Lower lobe of right lung (tissue), 2 donors: ENCODE measurements at regions not wholly inside any gene's neighbourhood (a gene's known extent, or its start where the extent isn't known, plus 50 kb on each side); places are given as distances from the start of the nearest gene placed in this dataset.

ENCODE experiments used
- ATAC-seq, 2 donors: fragments of 200-7000 bp; cut with Tn5 transposase; one replicate each; pipeline ENCODE4 v1.9.1; 2020 to 2022; ENCODE audit warnings: mild to moderate bottlenecking in 2 of 2, moderate library complexity in 2 of 2
- DNase-seq: peaks from one replicate; pipeline ENCODE4 v3.0.0-alpha.2; 2020
- H3K27ac ChIP-seq: fragments of 200-600 bp; one replicate; pipeline ENCODE4 v1.8.0; 2022
- H3K27me3 ChIP-seq: fragments of 200-600 bp; one replicate; pipeline ENCODE4 v1.8.0; 2022; ENCODE audit warnings: low read depth
- H3K36me3 ChIP-seq: fragments of 200-600 bp; one replicate; pipeline ENCODE4 v1.8.0; 2022; ENCODE audit warnings: mild to moderate bottlenecking
- H3K4me1 ChIP-seq: fragments of 200-600 bp; one replicate; pipeline ENCODE4 v1.8.0; 2022
- H3K4me3 ChIP-seq: fragments of 200-600 bp; one replicate; pipeline ENCODE4 v1.8.0; 2022; ENCODE audit warnings: mild to moderate bottlenecking
- H3K9me3 ChIP-seq: fragments of 200-600 bp; one replicate; pipeline ENCODE4 v1.8.0; 2022
- intact Hi-C: fragments of 100-400 bp; cut with DNase I; formaldehyde crosslinking; loops from one replicate; pipeline ENCODE4 v1.11.0; 2022
- TF ChIP-seq, protein P1 (sequence below): fragments of 200-600 bp; IDR thresholded peaks from one replicate; pipeline ENCODE4 v1.8.0; 2022; ENCODE audit warnings: antibody characterized with exemption, mild to moderate bottlenecking
- donor health status: DM: no; HTN: yes; CAD: no; lungs with severe emphysema.

DNA sequence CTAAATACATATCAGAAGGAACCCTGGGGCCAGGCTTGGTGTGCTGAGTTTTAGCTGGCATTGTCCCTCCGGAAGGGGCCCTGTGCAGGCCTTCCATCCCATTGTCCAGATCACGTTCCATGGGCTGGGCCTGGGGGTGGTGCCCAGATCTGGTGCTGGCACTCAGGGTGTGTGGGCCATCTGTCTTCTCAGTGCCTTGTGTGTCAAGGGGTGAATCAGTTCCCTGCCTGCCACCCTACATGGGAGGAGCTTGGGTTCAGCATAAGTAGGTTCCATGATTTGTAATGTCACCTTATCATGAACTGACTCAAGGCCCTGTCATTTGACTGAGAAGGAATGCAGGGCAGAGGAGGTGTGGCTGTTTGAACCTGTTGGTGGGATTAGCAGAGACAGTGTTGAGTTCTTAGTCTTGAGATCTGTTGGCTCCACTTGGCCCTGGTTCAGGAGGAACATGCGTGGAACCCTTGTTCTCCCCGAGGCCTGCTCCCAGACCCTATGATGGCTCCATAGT, 176.8 kb downstream of the MACROH2A1 start:
- no peak overlapping the region for H3K27ac ChIP-seq
- H3K9me3 ChIP-seq, result no peaks in the 10 kb centered on the region
- ATAC-seq (no peak), DNase-seq (no peak)
- no peaks in the 10 kb centered on the region for H3K27me3 ChIP-seq
- H3K4me1 ChIP-seq, result no peaks in the 10 kb centered on the region
- intact Hi-C loops, result no loop called here
- no peak overlapping the region for H3K4me3 ChIP-seq
- TF ChIP-seq, protein P1, sequence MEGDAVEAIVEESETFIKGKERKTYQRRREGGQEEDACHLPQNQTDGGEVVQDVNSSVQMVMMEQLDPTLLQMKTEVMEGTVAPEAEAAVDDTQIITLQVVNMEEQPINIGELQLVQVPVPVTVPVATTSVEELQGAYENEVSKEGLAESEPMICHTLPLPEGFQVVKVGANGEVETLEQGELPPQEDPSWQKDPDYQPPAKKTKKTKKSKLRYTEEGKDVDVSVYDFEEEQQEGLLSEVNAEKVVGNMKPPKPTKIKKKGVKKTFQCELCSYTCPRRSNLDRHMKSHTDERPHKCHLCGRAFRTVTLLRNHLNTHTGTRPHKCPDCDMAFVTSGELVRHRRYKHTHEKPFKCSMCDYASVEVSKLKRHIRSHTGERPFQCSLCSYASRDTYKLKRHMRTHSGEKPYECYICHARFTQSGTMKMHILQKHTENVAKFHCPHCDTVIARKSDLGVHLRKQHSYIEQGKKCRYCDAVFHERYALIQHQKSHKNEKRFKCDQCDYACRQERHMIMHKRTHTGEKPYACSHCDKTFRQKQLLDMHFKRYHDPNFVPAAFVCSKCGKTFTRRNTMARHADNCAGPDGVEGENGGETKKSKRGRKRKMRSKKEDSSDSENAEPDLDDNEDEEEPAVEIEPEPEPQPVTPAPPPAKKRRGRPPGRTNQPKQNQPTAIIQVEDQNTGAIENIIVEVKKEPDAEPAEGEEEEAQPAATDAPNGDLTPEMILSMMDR, result no peak
- no peaks in the 10 kb centered on the region for H3K36me3 ChIP-seq

DNA sequence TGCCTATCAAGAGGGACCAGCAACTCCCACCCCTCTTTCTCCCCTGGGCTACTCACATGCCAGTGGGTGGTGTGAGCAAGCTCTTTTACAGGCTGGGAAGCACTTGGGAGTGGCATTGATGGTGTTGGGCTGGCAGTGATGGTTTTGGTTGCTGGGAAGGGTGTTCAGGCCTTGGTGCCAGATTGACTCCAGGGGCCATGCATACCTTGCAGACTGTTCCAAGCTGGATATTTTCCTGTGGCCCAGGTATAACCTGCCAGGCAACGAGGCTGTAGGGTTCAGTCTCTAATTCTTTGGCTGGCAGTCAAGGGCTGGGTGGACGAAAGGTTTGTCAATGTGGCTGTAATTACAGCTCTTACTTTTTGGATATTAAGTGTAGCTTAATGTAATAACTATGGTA, 177.3 kb downstream of the MACROH2A1 start:
- TF ChIP-seq, protein P1, result no peak
- ATAC-seq (no peak), DNase-seq (no peak)

DNA sequence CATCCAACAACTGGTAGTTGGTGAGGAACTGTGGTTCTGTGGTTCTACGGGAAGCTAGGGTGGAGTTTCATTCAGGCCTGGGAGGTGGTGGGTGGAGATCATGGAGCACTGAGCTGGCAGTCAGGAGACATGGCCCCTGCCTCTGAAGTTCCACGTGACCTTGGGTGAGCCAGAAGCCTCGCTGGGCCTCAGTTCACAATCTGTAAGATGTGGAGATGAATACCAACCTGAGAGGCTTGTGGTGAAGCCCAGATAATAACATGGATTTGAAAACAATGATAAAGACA, 177.9 kb downstream of the MACROH2A1 start:
- intact Hi-C loops, result no loop called here
- no peak overlapping the region for H3K27ac ChIP-seq
- DNase-seq (no peak), ATAC-seq (no peak)
- H3K36me3 ChIP-seq, result no peaks in the 10 kb centered on the region
- no peaks in the 10 kb centered on the region for H3K27me3 ChIP-seq
- TF ChIP-seq, protein P1, result no peak
- no peaks in the 10 kb centered on the region for H3K4me1 ChIP-seq
- H3K9me3 ChIP-seq, result no peaks in the 10 kb centered on the region
- no peak overlapping the region for H3K4me3 ChIP-seq

More for the DNA sequence above, 177.3 kb downstream of the MACROH2A1 start:
- no peaks in the 10 kb centered on the region for H3K27me3 ChIP-seq
- no peaks in the 10 kb centered on the region for H3K36me3 ChIP-seq
- intact Hi-C loops, result no loop called here
- no peak overlapping the region for H3K4me3 ChIP-seq
- no peaks in the 10 kb centered on the region for H3K4me1 ChIP-seq
- no peaks in the 10 kb centered on the region for H3K9me3 ChIP-seq
- no peak overlapping the region for H3K27ac ChIP-seq

DNA sequence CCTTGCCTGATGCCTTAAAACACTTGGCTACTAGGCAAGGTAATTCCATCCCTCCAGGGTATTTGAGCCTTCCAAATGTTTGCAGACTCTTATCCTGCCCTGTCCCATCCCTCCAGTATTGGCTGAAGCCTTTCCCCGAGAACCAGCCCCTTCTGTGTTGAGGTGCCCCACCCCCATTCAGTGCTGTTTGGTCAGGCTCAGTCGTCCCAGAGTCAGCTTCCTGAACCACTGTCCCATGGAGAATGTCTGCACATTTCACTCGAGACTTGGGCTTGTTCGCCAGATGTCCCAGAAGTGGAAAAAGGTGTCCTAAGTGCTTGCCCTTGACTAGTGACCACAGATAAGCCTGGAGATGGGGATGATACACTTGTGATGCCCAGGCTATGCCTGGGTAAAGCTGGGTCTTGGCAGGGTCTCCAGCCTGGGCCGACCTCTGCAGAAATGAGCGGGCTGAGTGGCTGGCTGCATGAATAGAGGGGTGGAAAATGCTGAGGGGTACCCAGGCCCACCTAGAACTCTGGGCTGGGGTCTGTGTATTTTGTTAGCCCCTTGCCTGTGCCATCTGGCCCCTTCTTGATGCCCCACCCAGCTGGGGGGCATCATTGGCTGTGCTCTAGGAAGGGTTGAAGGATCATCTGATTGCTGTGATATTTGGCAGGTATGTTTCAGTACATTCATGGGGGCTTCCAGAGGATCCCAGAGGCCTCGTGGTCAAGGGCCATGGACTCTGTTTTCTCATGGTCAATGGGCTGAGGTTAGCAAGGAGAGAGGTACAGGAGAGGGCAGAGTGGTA, 178.4 kb downstream of the MACROH2A1 start:
- no peaks in the 10 kb centered on the region for H3K36me3 ChIP-seq
- ATAC-seq, result no peak
- no peak overlapping the region for H3K27ac ChIP-seq
- DNase-seq, result no peak
- no peak overlapping the region for H3K4me3 ChIP-seq
- intact Hi-C loops, result no loop called here
- H3K4me1 ChIP-seq, result no peaks in the 10 kb centered on the region
- TF ChIP-seq, protein P1, result no peak
- no peaks in the 10 kb centered on the region for H3K27me3 ChIP-seq
- no peaks in the 10 kb centered on the region for H3K9me3 ChIP-seq

DNA sequence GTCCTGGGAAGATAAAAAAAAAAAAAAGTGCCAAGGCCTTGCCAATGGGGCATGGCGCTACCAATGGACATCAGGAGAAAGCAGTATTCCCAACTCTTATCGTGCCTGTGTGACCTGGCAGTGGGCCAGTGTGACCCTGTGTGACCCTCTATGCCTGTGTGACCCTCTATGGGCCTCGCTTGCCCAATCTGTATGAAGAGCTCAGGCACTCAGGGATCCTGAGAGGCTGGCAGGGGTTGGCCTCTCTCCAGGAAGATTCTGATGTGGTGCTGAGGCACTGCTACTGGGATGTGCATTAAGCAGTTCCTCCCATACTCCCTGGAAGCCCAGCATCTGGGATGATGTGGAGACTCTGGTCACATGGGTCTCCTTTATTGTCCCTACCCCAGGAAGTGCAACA, 179.2 kb downstream of the MACROH2A1 start:
- no peak overlapping the region for H3K4me3 ChIP-seq
- no peak overlapping the region for H3K27ac ChIP-seq
- no peaks in the 10 kb centered on the region for H3K36me3 ChIP-seq
- H3K27me3 ChIP-seq, result no peaks in the 10 kb centered on the region
- TF ChIP-seq, protein P1, result no peak
- no peaks in the 10 kb centered on the region for H3K4me1 ChIP-seq
- ATAC-seq (no peak), DNase-seq (no peak)
- no peaks in the 10 kb centered on the region for H3K9me3 ChIP-seq
- intact Hi-C loops, result no loop called here
